IMR-90 (cell line): ENCODE measurements at regions not wholly inside any gene's neighbourhood (a gene's known extent, or its start where the extent isn't known, plus 50 kb on each side); places are given as distances from the start of the nearest gene placed in this dataset.

Experiments used
- ATAC-seq: fragments of 200-7000 bp; cut with Tn5 transposase; 2 replicates; pipeline ENCODE4 v1.9.1; 2020; ENCODE audit warnings: low read depth, mild to moderate bottlenecking, moderate library complexity
- BruUV-seq: library from RNA; stranded (reverse); fragments of 400-500 nt; replicated peaks from 2 replicates; lab custom pipeline; 2021; lab: Mats Ljungman, UMichigan
- CTCF ChIA-PET: fragments of 300-600 bp; formaldehyde crosslinking; extraction: SDS; loops from one replicate; lab custom pipeline; 2021; ENCODE audit warnings: antibody characterized with exemption; lab: Yijun Ruan, JAX
- POLR2A ChIA-PET: fragments of 300-600 bp; sonication (Branson Sonifier 250); formaldehyde crosslinking; loops from one replicate; lab custom pipeline; 2022; ENCODE audit warnings: antibody characterized with exemption; ENCODE audit not compliant: unreplicated experiment; lab: Charles Lee
- DNase-seq: peaks from one replicate; pipeline ENCODE4 v3.0.0; 2013
- H2AFZ ChIP-seq: replicated peaks from 2 replicates; pipeline ENCODE3; 2013; ENCODE audit warnings: low read length, mild to moderate bottlenecking; ENCODE audit not compliant: poor library complexity
- H2AK5ac ChIP-seq: 2 replicates; pipeline ENCODE4 v1.6.1; 2013; ENCODE audit warnings: low read depth, low read length, inconsistent platforms
- H2AK9ac ChIP-seq: replicated peaks from 2 replicates; pipeline ENCODE3; 2013; ENCODE audit warnings: mild to moderate bottlenecking, low read depth, low read length, moderate library complexity; ENCODE audit not compliant: poor library complexity
- H2BK120ac ChIP-seq: 2 replicates; pipeline ENCODE4 v1.6.1; 2013; ENCODE audit warnings: low read depth, low read length, inconsistent platforms
- H2BK15ac ChIP-seq: 3 replicates; pipeline ENCODE4 v1.6.1; 2013; ENCODE audit warnings: low read depth, low read length, inconsistent platforms
- H2BK20ac ChIP-seq: 2 replicates; pipeline ENCODE4 v1.6.1; 2013; ENCODE audit warnings: low read depth, mild to moderate bottlenecking, inconsistent platforms, low read length, moderate library complexity
- H2BK5ac ChIP-seq: 2 replicates; pipeline ENCODE4 v1.6.1; 2013; ENCODE audit warnings: mild to moderate bottlenecking, low read depth, low read length, inconsistent platforms; ENCODE audit not compliant: poor library complexity, severe bottlenecking
- H3K14ac ChIP-seq: replicated peaks from 2 replicates; pipeline ENCODE4 v1.6.1; 2013; ENCODE audit warnings: low read depth, low read length, inconsistent platforms
- H3K18ac ChIP-seq: 2 replicates; pipeline ENCODE4 v1.6.1; 2013; ENCODE audit warnings: low read depth, low read length, control low read depth
- H3K23ac ChIP-seq: 2 replicates; pipeline ENCODE4 v1.6.1; 2013; ENCODE audit warnings: low read depth, low read length, inconsistent platforms
- H3K27ac ChIP-seq: 2 replicates; pipeline ENCODE4 v1.5.1; 2013; ENCODE audit warnings: mild to moderate bottlenecking, control low read depth, low read length; ENCODE audit not compliant: insufficient read depth
- H3K27me3 ChIP-seq: 2 replicates; pipeline ENCODE4 v1.6.1; 2013; ENCODE audit warnings: low read length; ENCODE audit not compliant: control insufficient read depth, insufficient read depth
- H3K36me3 ChIP-seq: 2 replicates; pipeline ENCODE4 v1.6.1; 2013; ENCODE audit warnings: low read length, mixed read lengths; ENCODE audit not compliant: control insufficient read depth, insufficient read depth
- H3K4ac ChIP-seq: 2 replicates; pipeline ENCODE4 v1.6.1; 2013; ENCODE audit warnings: low read depth, low read length, inconsistent platforms
- H3K4me1 ChIP-seq: 2 replicates; pipeline ENCODE4 v1.6.1; 2013; ENCODE audit warnings: low read length, mixed read lengths; ENCODE audit not compliant: control insufficient read depth, insufficient read depth
- H3K4me2 ChIP-seq: 2 replicates; pipeline ENCODE4 v1.6.1; 2013; ENCODE audit warnings: low read depth, mild to moderate bottlenecking, control low read depth, low read length, moderate library complexity
- H3K4me3 ChIP-seq: 2 replicates; pipeline ENCODE4 v1.5.1; 2013; ENCODE audit warnings: low read depth, mild to moderate bottlenecking, control low read depth, low read length, moderate library complexity; ENCODE audit not compliant: insufficient read depth
- H3K56ac ChIP-seq: 2 replicates; pipeline ENCODE4 v1.6.1; 2013; ENCODE audit warnings: low read length, inconsistent platforms; ENCODE audit not compliant: insufficient read depth; ENCODE audit errors: extremely low read depth
- H3K79me1 ChIP-seq, 2 experiments: 2 replicates each; pipeline ENCODE4 v1.6.1; 2013; ENCODE audit warnings: low read length in 2 of 2, inconsistent platforms in 1 of 2, low read depth in 1 of 2
- H3K9ac ChIP-seq: 2 replicates; pipeline ENCODE4 v1.6.1; 2013; ENCODE audit warnings: low read depth, low read length, control low read depth
- H3K9me1 ChIP-seq: 2 replicates; pipeline ENCODE4 v1.6.1; 2013; ENCODE audit warnings: low read length, inconsistent platforms; ENCODE audit not compliant: insufficient read depth
- H3K9me3 ChIP-seq: 2 replicates; pipeline ENCODE4 v1.6.1; 2013; ENCODE audit warnings: low read length; ENCODE audit not compliant: control insufficient read depth, insufficient read depth
- H4K20me1 ChIP-seq: 2 replicates; pipeline ENCODE4 v1.6.1; 2013; ENCODE audit warnings: low read length, inconsistent platforms; ENCODE audit not compliant: insufficient read depth
- H4K5ac ChIP-seq: 2 replicates; pipeline ENCODE4 v1.6.1; 2013; ENCODE audit warnings: mild to moderate bottlenecking, low read depth, low read length, control low read depth
- H4K8ac ChIP-seq, 2 experiments: 2 replicates each; pipeline ENCODE4 v1.6.1; 2013; ENCODE audit warnings: low read depth in 2 of 2, low read length in 2 of 2, control low read depth in 1 of 2, inconsistent platforms in 1 of 2
- H4K91ac ChIP-seq: 2 replicates; pipeline ENCODE4 v1.6.1; 2013; ENCODE audit warnings: low read depth, low read length, inconsistent platforms; ENCODE audit not compliant: insufficient read depth
- BHLHE40 ChIP-seq: fragments of 150-350 bp; IDR thresholded peaks from 2 replicates; pipeline ENCODE4 v1.6.1; 2016; ENCODE audit warnings: mild to moderate bottlenecking, low read depth, low read length
- FOS ChIP-seq: fragments of 150-350 bp; IDR thresholded peaks from 2 replicates; pipeline ENCODE4 v1.6.1; 2016; ENCODE audit warnings: low read depth, low read length
- MAZ ChIP-seq: IDR thresholded peaks from 2 replicates; pipeline ENCODE4 v1.6.1; 2012; ENCODE audit warnings: low read depth, mild to moderate bottlenecking, low read length, improper control_type of control experiment, moderate library complexity, borderline replicate concordance
- MXI1 ChIP-seq: IDR thresholded peaks from 2 replicates; pipeline ENCODE4 v1.6.1; 2012; ENCODE audit warnings: low read depth, mild to moderate bottlenecking, low read length, moderate library complexity, borderline replicate concordance
- NFE2L2 ChIP-seq: fragments of 150-350 bp; IDR thresholded peaks from 2 replicates; pipeline ENCODE4 v1.6.1; 2016; ENCODE audit warnings: low read depth, mild to moderate bottlenecking, low read length
- POLR2A ChIP-seq: IDR thresholded peaks from 2 replicates; pipeline ENCODE4 v1.6.1; 2012; ENCODE audit warnings: mild to moderate bottlenecking, low read depth, low read length
- RAD21 ChIP-seq: IDR thresholded peaks from 2 replicates; pipeline ENCODE4 v1.6.1; 2012; ENCODE audit warnings: low read length, improper control_type of control experiment
- RCOR1 ChIP-seq: IDR thresholded peaks from 2 replicates; pipeline ENCODE4 v1.6.1; 2012; ENCODE audit warnings: mild to moderate bottlenecking, low read length, improper control_type of control experiment; ENCODE audit not compliant: insufficient replicate concordance
- RFX5 ChIP-seq: IDR thresholded peaks from 2 replicates; pipeline ENCODE4 v1.8.0; 2012; ENCODE audit warnings: low read depth, mild to moderate bottlenecking, low read length, moderate library complexity
- SMC3 ChIP-seq: fragments of 150-350 bp; IDR thresholded peaks from 2 replicates; pipeline ENCODE4 v1.6.1; 2016; ENCODE audit warnings: low read depth, mild to moderate bottlenecking, antibody characterized with exemption, low read length, moderate library complexity
- WGBS, 2 experiments: methylation state at CpG; one replicate each; pipeline versions ENCODE4 v1.1.5 to v1.1.7; 2013; ENCODE audit warnings: missing lambda C conversion rate in 2 of 2; ENCODE audit not compliant: insufficient read length in 1 of 2; ENCODE audit errors: extremely low coverage in 2 of 2; 5-methylcytosine and 5-hydroxymethylcytosine counted together
- dilution Hi-C: fragments of 300-500 bp; cut with HindIII; formaldehyde crosslinking; loops from one replicate; pipeline ENCODE4 v1.14.3; 2018; ENCODE audit warnings: low sequenced_read_pairs; ENCODE audit not compliant: unreplicated experiment
- in situ Hi-C: fragments of 300-500 bp; cut with MboI; formaldehyde crosslinking; loops from 3 replicates; pipeline ENCODE4 v1.14.3; 2019; ENCODE audit warnings: low sequenced_read_pairs, inconsistent platforms, mixed read lengths
- intact Hi-C: fragments of 100-400 bp; cut with micrococcal nuclease; formaldehyde crosslinking; loops from 2 replicates; pipeline ENCODE4 v1.10.0; 2022
- TF ChIP-seq, protein P1 (sequence below): fragments of 150-350 bp; IDR thresholded peaks from 2 replicates; pipeline ENCODE4 v1.6.1; 2017; ENCODE audit warnings: mild to moderate bottlenecking, antibody characterized with exemption, low read length, low read depth

DNA sequence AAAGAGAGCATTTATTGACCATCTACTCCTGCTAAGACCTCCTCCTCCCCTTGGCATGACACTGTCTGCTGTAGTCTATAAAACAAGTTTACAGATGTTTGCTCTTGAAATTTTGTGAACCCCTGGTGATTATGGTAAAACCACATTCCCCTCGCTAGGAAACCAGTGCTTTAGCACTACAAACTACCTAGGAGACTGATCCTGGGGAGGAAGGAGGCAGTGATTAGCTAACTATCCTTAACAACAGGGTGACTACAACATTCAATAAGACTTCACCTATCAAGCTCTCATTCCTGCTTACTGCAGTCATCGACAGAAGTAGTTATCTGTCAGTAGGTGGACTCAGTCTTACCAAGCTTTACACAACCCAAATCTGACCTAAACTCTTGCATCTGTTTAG lies 371.3 kb downstream of the TUSC7 start:
- dilution Hi-C loops: no loop called here
- Histone ChIP-seq H4K20me1 (no peaks in the 10 kb centered on the region), H3K4ac (no peak overlapping the region), H2BK20ac (no peak overlapping the region), H3K4me2 (no peak overlapping the region), H3K4me3 (no peak overlapping the region), H3K23ac (no peak overlapping the region), H4K8ac (no peak overlapping the region), H2AK5ac (no peak overlapping the region), H2BK5ac (no peak overlapping the region), H3K56ac (no peak overlapping the region), H4K91ac (no peak overlapping the region), H3K9me1 (no peaks in the 10 kb centered on the region), H2BK120ac (no peak overlapping the region), H3K27me3 (no peaks in the 10 kb centered on the region), H2BK15ac (no peak overlapping the region), H4K5ac (no peak overlapping the region), H2AFZ (no peak overlapping the region), H3K18ac (no peak overlapping the region), H3K4me1 (no peaks in the 10 kb centered on the region), H3K14ac (no peak overlapping the region), H3K79me1 (no peaks in the 10 kb centered on the region), H3K36me3 (no peaks in the 10 kb centered on the region), H2AK9ac (no peak overlapping the region), H3K9me3 (no peaks in the 10 kb centered on the region), H3K27ac (no peak overlapping the region), H3K9ac (no peak overlapping the region)
- ATAC-seq (no peak), DNase-seq (peak; percentile 4)
- no TSS peak for BruUV-seq
- TF ChIP-seq FOS: no peak
- TF ChIP-seq, protein P1, sequence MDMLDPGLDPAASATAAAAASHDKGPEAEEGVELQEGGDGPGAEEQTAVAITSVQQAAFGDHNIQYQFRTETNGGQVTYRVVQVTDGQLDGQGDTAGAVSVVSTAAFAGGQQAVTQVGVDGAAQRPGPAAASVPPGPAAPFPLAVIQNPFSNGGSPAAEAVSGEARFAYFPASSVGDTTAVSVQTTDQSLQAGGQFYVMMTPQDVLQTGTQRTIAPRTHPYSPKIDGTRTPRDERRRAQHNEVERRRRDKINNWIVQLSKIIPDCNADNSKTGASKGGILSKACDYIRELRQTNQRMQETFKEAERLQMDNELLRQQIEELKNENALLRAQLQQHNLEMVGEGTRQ: no peak
- no peak for TF ChIP-seq SMC3
- TF ChIP-seq RAD21: no peak
- no peak for TF ChIP-seq NFE2L2
- no peak for TF ChIP-seq RFX5
- TF ChIP-seq MXI1: no peak
- no peak for TF ChIP-seq POLR2A
- TF ChIP-seq MAZ: no peak
- TF ChIP-seq RCOR1: no peak
- TF ChIP-seq BHLHE40: no peak
- in situ Hi-C loops: no loop called here
- ChIA-PET CTCF (no interaction called here), POLR2A (no interaction called here)
- no CpG with 5 or more reads among the region's 2 CpGs for WGBS, 2 experiments
- intact Hi-C loops: no loop called here
